Dermis blood vessel endothelial cell (primary cell): ENCODE measurements at regions not wholly inside any gene's neighbourhood (a gene's known extent, or its start where the extent isn't known, plus 50 kb on each side); places are given as distances from the start of the nearest gene placed in this dataset.

Source experiments
- DNase-seq: peaks from one replicate; pipeline ENCODE4 v3.0.0; 2010

GRCh38 chr6:95071464-95071863 is 505.9 kb upstream of the MANEA start:
- DNase-seq: no peak

DNA sequence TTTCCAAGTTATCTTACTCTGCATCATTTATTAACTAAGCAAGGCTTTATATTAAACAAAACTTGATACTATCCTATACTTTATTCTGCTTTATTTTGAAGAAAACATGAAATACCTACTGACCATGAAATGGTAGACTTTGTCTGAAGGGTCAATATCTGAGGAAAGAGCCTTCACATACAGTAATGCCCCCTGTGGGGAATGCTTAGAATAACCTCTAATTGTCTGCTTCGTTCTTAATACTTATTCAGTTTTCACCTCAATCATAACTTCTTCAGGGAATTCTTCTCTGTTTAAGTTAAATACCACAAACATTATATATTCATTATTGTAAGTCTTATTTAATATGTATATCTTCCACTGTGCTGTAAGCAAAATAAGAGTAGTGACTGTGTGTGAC is 498.9 kb upstream of the MANEA start:
- no peak for DNase-seq

GRCh38 chr6:95081231-95081630 is 496.1 kb upstream of the MANEA start:
- no peak for DNase-seq

DNA sequence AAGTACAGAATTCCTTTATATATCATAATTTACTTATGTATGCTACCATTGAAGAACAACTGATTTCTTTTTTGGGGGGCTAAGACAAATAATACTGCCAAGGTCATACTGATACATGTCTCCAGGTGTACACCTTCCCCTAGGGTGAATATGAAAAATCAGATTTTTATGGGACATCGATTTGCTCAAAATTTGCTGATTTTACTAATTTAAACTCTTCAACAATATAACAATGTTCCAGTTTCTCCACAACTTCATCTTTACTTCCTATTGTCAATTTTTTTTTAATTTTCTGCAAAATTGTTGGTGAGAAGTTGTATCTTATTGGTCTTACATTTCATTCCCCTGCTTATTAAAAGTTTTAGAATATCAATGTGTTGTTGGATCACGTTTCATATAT is 495.4 kb upstream of the MANEA start:
- no peak for DNase-seq

GRCh38 chr6:95083506-95083905 is 493.8 kb upstream of the MANEA start:
- no peak for DNase-seq

GRCh38 chr6:95084867-95085266 is 492.5 kb upstream of the MANEA start:
- no peak for DNase-seq

DNA sequence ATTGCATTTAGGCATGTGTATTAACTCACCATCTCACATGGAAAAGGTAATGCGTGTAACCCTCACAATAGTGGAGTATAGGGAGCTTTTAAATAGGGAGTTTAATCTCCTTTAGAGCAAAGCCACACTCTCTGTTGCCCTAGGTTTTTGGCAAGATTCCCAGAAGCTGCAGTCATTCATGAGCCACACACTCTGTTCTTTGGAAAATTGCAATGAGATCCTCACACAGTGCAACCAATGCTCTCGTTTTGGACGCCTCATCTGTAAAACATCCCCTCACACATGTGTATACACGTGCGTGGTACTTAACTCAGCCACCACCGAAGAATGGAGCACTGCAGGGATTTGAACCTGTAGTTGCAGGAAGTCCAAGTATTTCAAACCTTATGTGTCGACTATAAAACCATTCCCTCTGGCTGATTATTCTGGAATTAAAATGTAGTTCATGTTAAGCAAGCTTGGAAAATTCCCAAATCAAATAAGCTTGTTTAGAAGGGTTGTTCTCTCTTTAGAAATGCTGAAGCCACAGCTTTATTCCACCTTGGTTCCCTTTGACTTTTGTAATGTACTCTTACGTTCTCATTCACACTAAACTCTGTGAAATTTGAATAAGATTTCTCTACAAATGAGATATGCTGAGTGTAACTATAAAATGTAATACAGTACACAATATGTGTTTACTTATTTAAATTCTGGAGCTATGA is 489.8 kb upstream of the MANEA start:
- no peak for DNase-seq

- DNase-seq: peak; percentile 49
Observed at GRCh38 chr6:95091823-95092436, 485.4 kb upstream of the MANEA start.

DNA sequence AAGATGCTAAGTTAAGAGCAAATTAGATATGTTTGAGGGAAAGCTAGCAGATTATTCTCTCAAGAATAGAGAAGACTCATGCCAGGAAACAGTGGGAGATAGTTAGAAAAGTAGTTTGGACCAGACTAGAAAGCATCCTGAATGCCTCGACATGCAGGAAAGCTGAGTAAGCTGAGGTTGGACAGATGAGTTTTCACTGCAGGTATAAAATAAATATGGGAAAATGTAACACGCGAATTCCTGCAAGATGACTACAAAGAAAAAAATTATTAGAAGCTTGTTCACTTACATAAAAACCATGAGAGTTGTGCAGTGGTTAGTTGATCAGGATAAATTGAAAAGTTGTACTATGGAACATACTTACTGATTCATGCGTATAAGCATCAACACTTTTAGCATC is 484.2 kb upstream of the MANEA start:
- DNase-seq: no peak

- DNase-seq: peak; percentile 12
Observed at GRCh38 chr6:95094751-95095663, 482.3 kb upstream of the MANEA start.

DNA sequence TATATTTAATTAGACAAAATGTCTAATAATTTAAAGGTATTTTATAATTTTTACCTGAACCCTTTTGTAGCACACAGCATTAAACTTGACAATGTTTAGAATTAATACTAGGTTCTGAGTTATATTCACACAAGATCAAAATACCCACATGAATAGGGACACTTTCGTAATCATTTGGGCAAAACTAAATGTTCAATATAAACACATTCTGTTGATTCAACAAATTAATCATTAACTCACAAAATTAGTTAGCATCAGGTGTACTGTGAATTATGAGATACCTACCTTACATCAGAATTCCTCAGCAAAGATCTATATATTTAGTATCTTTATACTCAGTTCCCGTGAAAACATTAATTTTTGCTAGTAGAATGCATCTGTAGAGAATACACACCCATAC is 481.5 kb upstream of the MANEA start:
- DNase-seq: no peak

GRCh38 chr6:95099410-95099809 is 477.9 kb upstream of the MANEA start:
- DNase-seq: no peak

DNA sequence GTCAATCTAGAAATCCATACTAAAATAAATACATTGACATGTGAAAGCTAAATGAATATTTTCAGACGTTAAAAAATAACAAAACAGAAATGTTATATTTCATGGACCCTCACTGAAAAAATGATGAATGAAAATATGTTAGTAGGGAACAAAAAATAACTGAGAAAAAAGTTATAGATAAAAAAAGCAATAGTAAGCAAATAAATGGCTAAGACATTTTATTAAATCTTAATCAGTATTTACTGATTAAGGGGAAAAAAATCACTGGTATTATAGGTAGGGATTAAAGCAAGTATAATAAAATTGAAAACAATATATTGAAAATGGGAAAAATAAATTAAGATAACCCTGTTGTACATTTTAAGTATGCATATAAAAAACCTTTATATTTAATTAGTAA is 468.1 kb upstream of the MANEA start:
- no peak for DNase-seq

DNA sequence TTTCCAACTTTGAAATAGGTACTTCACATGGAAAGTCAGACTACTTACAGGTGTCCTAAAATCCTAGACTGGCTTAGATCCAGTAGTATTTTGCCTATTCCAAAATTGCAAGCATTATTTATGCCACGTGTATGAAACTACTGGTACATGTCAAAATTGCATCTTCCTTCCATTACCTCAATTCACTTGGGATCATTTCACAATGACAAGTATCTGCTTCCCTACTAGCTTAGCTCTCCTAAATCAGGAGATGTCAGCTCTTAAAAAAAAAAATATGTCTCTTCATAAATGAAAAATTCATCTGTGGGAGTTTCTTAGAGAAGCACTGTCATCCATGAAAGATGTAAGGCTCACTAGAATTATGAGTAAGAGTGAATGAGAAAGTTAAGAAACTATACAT is 466.6 kb upstream of the MANEA start:
- DNase-seq: no peak

DNA sequence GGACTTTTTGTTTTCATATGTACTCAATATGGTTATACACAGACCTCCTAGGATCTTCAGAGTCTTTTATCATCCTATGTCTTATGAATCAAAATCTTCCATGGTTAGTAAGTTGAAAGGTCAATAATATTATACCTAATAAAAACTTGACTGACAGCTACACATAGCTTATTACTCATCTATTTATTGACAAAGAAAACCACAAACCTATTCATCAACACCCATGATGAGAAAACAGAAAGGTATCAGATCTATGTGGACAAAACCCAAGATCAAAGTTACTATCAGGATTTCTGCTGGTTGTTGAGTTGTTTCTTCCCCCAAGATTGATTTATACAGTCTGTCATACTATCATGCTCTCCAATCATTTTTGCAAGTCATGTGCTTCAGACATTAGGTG is 460.1 kb upstream of the MANEA start:
- no peak for DNase-seq

- DNase-seq: no peak
Observed at GRCh38 chr6:95119927-95120326, 457.4 kb upstream of the MANEA start.

GRCh38 chr6:95120984-95121383 is 456.4 kb upstream of the MANEA start:
- DNase-seq: no peak

DNA sequence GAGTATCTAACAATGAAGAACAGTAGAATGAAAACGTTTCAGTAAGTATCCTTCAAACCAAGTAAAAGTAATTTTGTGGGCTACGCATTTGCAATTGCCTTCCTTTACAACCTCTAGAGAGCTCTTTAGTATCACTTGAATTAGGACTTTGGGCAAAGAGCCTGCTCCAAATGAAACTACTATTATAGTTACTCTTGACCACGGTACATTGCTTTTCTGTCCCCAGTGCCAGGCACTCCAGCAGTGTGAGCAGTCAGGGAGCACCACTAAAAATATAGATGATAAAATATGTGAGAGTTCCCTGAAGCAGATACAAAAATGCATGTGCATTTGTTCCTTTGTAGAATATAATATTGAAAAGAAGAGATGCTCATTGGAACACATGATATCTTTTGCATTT is 450.1 kb upstream of the MANEA start:
- no peak for DNase-seq

GRCh38 chr6:95128439-95128838 is 448.9 kb upstream of the MANEA start:
- no peak for DNase-seq

DNA sequence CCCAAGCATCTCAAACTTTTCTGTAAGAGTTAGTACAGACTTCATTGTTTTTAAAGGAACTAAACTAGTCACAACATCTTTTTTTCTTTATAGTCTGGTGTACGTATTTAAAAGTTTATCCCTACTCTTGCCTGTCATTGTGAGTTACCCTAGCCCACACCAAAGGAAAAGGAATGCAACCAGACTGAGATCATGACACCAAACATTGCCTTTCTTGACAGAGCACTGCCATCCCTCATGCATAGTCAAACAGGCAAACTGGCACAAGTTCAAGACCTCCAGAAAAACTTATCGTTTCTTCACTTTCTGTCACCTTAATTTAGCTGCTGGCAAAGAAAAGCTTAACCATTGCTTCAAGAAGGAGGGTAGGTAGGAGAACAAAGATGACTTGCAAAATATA is 448.4 kb upstream of the MANEA start:
- no peak for DNase-seq

DNA sequence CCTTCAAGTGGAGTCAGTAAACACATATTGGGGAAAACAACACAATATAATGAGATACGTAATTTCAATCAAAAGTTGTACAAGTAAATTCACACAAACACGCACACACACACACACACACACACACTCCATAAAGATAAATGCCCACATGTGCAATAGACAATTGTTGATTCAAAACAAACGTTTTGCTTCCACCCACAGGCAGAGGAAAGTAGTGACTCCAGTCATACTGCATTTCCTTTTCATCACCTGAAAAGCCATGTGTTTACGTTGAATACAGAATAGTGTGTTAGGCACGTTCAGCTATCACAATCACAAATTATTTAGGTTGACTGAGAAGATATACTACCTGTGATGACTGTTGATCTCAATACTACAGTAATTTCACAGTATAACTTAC is 443.8 kb upstream of the MANEA start:
- no peak for DNase-seq

DNA sequence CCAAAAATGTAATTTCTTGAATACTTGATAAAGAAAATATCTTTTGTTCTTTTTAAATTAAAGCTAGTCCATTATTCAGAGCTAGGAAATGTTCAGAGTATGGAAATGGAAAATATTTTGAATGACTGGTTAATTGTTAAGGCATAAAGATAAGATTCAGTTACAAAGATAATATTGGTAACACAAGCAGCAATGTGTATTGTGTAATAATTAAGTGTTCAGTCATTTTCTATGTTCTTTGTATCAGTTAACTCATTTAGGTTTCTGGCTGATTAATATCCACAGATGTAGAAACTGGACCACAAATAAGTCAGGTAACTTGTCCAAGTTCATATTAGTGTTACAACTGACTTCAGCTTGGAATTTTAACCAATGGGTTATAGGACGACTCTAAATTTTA is 442.2 kb upstream of the MANEA start:
- DNase-seq: no peak

GRCh38 chr6:95142101-95142500 is 435.2 kb upstream of the MANEA start:
- DNase-seq: no peak
